Fibroblast of the aortic adventitia (primary cell): ENCODE measurements at regions not wholly inside any gene's neighbourhood (a gene's known extent, or its start where the extent isn't known, plus 50 kb on each side); places are given as distances from the start of the nearest gene placed in this dataset.

ENCODE experiments used
- DNase-seq: peaks from one replicate; pipeline ENCODE4 v3.0.0-alpha.2; 2010; ENCODE audit warnings: low read depth
- H3K4me3 ChIP-seq: 2 replicates; pipeline ENCODE4 v1.5.1; 2011; ENCODE audit warnings: low read depth, mild to moderate bottlenecking, control low read depth, low read length, moderate library complexity
- TF ChIP-seq, protein P1 (sequence below): IDR thresholded peaks from 2 replicates; pipeline ENCODE4 v1.5.1; 2011; ENCODE audit warnings: mild to moderate bottlenecking, low read length, control low read depth, inconsistent platforms; ENCODE audit not compliant: insufficient read depth

GRCh38 chr5:74255692-74256392, 384.7 kb downstream of the ENC1 start:
- no peak for DNase-seq
- H3K4me3 ChIP-seq, result no peak overlapping the region
- TF ChIP-seq, protein P1, sequence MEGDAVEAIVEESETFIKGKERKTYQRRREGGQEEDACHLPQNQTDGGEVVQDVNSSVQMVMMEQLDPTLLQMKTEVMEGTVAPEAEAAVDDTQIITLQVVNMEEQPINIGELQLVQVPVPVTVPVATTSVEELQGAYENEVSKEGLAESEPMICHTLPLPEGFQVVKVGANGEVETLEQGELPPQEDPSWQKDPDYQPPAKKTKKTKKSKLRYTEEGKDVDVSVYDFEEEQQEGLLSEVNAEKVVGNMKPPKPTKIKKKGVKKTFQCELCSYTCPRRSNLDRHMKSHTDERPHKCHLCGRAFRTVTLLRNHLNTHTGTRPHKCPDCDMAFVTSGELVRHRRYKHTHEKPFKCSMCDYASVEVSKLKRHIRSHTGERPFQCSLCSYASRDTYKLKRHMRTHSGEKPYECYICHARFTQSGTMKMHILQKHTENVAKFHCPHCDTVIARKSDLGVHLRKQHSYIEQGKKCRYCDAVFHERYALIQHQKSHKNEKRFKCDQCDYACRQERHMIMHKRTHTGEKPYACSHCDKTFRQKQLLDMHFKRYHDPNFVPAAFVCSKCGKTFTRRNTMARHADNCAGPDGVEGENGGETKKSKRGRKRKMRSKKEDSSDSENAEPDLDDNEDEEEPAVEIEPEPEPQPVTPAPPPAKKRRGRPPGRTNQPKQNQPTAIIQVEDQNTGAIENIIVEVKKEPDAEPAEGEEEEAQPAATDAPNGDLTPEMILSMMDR, result no peak

DNA sequence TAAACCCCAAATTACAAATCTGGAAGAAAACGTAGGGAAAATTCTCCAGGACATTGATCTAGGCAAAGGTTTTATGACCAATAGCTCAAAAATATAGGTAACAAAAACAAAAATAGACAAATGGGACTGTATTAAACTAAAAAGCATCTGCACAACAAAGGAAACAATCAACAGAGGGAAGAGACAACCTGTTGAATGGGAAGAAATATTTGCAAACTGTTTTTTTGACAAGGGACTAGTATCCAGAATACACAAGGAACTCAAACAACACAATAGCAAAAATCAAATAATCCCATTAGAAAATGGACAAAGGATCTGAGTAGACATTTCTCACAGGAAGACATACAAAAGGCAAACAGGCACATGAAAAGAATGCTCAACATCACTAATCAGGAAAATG, 386.3 kb downstream of the ENC1 start:
- TF ChIP-seq, protein P1, result no peak
- no peak for DNase-seq
- H3K4me3 ChIP-seq, result no peak overlapping the region

DNA sequence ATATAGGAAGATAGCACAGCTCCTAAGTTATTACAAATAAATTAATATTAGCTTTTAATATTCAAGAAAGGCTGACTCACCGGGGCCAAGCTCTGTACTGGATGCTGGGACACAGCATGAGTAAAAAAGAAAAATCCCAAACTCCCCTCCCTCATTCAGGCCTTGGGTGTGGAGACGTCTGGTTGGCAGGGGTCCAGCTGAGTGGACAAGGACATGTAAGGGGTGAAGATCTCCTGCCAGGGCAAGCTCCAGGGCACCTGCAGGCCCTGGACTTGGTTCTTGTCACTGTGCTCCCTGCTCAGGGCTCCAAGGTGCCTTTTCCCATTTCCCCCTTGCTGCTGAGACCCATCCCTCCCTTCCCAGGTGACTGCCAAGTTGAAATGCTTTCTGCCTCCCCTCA, 388.5 kb downstream of the ENC1 start:
- TF ChIP-seq, protein P1, result no peak
- DNase-seq, result no peak
- no peak overlapping the region for H3K4me3 ChIP-seq

DNA sequence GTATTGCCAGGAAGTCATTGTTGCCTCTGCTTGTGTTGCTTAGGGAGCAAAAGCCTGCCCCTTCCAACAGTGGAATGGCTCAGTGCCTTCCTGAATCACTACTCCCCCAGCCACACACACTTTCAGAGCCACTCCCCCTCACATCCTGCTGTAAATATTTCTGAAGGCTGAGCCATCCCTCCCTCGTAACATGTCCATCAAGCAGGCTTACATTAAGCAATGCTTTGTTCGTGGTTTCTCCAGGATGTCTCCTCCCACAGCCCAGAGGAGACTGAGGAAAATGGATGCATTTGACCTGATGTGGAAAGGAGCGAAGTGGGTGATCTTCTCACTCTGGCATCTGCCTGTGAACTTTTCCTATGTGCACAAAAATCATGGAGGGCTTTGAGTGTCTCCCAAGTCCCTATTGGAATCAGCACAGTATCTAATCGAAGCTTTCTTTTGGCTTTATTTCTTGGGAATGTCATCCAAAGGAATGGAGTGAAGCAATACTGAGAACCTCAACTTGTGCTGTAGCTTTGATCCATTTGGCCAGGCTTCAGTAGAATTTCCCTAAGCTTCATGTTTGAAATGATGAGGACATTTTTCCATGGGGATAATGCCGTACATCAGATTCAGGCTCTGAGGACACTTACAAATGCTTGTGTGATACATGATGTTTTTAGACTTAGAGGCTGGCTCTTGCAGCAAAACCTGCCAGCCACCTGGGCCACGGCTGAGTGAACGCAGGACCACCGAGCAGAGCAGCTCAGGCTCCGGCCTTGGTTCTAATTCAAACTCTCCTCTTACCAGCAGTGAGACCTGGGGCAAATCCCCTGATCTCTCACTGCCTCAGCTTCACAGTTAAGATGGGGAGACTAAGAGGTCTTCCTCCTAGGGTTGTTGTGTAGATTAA, 389.1 kb downstream of the ENC1 start:
- TF ChIP-seq, protein P1, result no peak
- H3K4me3 ChIP-seq, result peak overlapping the region; percentile 9
- peak; percentile 97 for DNase-seq

DNA sequence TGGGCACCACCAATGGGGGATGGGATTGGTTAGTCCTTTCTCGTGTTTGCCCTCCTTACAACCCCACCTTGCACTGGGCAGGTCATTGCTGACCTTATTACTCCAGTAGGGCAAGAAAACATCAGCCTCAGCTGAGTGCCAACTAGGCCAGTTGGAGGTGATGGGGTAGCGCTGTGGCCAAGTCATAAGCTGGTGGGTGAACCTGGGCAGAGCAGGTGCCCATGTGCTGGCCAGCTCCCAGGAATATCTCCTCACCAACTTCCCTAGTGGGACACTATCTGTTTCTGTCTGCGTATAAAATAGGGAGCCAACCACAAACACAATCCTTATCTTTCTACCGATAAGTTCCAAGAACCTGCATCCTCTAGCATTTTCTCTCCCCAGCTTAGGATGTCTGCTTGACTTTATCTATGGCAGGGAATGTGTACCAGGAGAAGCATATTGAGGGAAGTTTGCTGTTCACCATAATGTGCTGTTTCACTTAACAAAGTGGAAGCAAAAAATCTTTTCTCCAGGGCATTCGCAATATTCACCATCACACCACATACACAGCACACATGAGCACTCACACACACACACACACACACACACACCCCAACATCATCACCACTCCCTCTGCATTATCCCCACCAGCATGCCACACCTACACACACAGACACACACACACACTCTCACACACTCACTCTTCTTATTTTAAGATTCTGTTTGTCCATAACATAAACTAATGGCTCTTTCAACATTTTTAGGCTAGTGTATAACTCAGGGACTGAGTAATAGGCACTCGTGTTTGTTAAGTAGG, 390.0 kb downstream of the ENC1 start:
- no peak for DNase-seq
- peak overlapping the region; percentile 9 for H3K4me3 ChIP-seq
- TF ChIP-seq, protein P1, result no peak

- no peak for DNase-seq
- TF ChIP-seq, protein P1, result no peak
- no peak overlapping the region for H3K4me3 ChIP-seq
Observed at GRCh38 chr5:74248576-74248975, 392.0 kb downstream of the ENC1 start.
